Neural cell (in vitro differentiated cells): ENCODE measurements at regions not wholly inside any gene's neighbourhood (a gene's known extent, or its start where the extent isn't known, plus 50 kb on each side); places are given as distances from the start of the nearest gene placed in this dataset.

Experiments
- H2AFZ ChIP-seq: fragments of 200-600, 300-800 bp; sonication (generic), shearing (Covaris generic); 2 replicates; pipeline ENCODE4 v1.6.0; 2014; ENCODE audit warnings: low read depth, mild to moderate bottlenecking, antibody characterized with exemption, low read length, moderate library complexity
- H3F3A ChIP-seq: fragments of 200-600 bp; shearing (Covaris generic); 2 replicates; pipeline ENCODE4 v1.6.1; 2016; ENCODE audit warnings: mild to moderate bottlenecking, moderate library complexity, mixed read lengths, antibody characterized with exemption, low read length; ENCODE audit not compliant: insufficient read depth, poor library complexity, severe bottlenecking
- H3K27ac ChIP-seq: fragments of 200-600, 300-800 bp; sonication (generic), shearing (Covaris generic); 2 replicates; pipeline ENCODE4 v1.5.1; 2014; ENCODE audit warnings: mild to moderate bottlenecking, low read length, moderate library complexity
- H3K27me3 ChIP-seq: fragments of 300-800, 200-600 bp; sonication (generic), shearing (Covaris generic); 2 replicates; pipeline ENCODE4 v1.6.0; 2014; ENCODE audit warnings: mild to moderate bottlenecking, low read depth, low read length, moderate library complexity; ENCODE audit not compliant: insufficient read depth
- H3K36me3 ChIP-seq: fragments of 300-800, 200-600 bp; sonication (generic), shearing (Covaris generic); 2 replicates; pipeline ENCODE4 v1.5.1; 2014; ENCODE audit warnings: mild to moderate bottlenecking, antibody characterized with exemption, low read length, moderate library complexity; ENCODE audit not compliant: insufficient read depth
- H3K4me2 ChIP-seq: fragments of 300-800, 200-600 bp; sonication (generic), shearing (Covaris generic); 2 replicates; pipeline ENCODE4 v1.6.0; 2014; ENCODE audit warnings: mild to moderate bottlenecking, low read length
- H3K4me3 ChIP-seq: fragments of 300-800, 200-600 bp; sonication (generic), shearing (Covaris generic); 2 replicates; pipeline ENCODE4 v1.5.1; 2014; ENCODE audit warnings: mild to moderate bottlenecking, low read length, moderate library complexity
- H3K79me2 ChIP-seq: fragments of 200-600 bp; shearing (Covaris generic); replicated peaks from 2 replicates; pipeline ENCODE4 v1.6.0; 2014; ENCODE audit warnings: mild to moderate bottlenecking, low read length, moderate library complexity; ENCODE audit not compliant: insufficient read depth
- H3K9ac ChIP-seq: fragments of 300-800, 200-600 bp; sonication (generic), shearing (Covaris generic); 2 replicates; pipeline ENCODE4 v1.6.1; 2016; ENCODE audit warnings: mild to moderate bottlenecking, low read length, mixed read lengths
- H3K9me2 ChIP-seq: fragments of 200-600 bp; shearing (Covaris generic); 2 replicates; pipeline ENCODE4 v1.6.1; 2016; ENCODE audit warnings: mild to moderate bottlenecking, low read length, mixed read lengths; ENCODE audit not compliant: insufficient read depth
- H3K9me3 ChIP-seq: fragments of 200-600, 300-800 bp; sonication (generic), shearing (Covaris generic); 2 replicates; pipeline ENCODE4 v1.6.1; 2016; ENCODE audit warnings: mild to moderate bottlenecking, mixed run types, low read length, moderate library complexity, mixed read lengths
- H4K20me1 ChIP-seq: fragments of 200-600 bp; shearing (Covaris generic); 2 replicates; pipeline ENCODE4 v1.6.1; 2016; ENCODE audit warnings: mild to moderate bottlenecking, mixed run types; ENCODE audit not compliant: insufficient read depth
- EP300 ChIP-seq: fragments of 450-650 bp; conservative IDR thresholded peaks from 2 replicates; pipeline ENCODE4 v1.6.1; 2014; ENCODE audit warnings: antibody characterized with exemption, mild to moderate bottlenecking, moderate library complexity; ENCODE audit not compliant: poor library complexity, severe bottlenecking
- EZH2 ChIP-seq: fragments of 200-600, 300-800 bp; shearing (Covaris generic), sonication (generic); IDR thresholded peaks from 2 replicates; pipeline ENCODE4 v1.6.1; 2014; ENCODE audit warnings: antibody characterized with exemption, low read length, borderline replicate concordance, mild to moderate bottlenecking; ENCODE audit not compliant: insufficient read depth, poor library complexity, severe bottlenecking
- MXI1 ChIP-seq: fragments of 450-650 bp; conservative IDR thresholded peaks from 2 replicates; pipeline ENCODE4 v1.6.1; 2014; ENCODE audit warnings: antibody characterized with exemption, mild to moderate bottlenecking; ENCODE audit not compliant: poor library complexity, severe bottlenecking
- POLR2AphosphoS5 ChIP-seq: IDR thresholded peaks from 2 replicates; pipeline ENCODE4 v1.6.1; 2012
- RAD21 ChIP-seq: fragments of 450-650 bp; conservative IDR thresholded peaks from 2 replicates; pipeline ENCODE4 v1.6.1; 2014; ENCODE audit warnings: antibody characterized with exemption, mild to moderate bottlenecking, moderate library complexity
- SMC3 ChIP-seq: fragments of 450-650 bp; conservative IDR thresholded peaks from 2 replicates; pipeline ENCODE4 v1.6.1; 2014; ENCODE audit warnings: antibody characterized with exemption, mild to moderate bottlenecking, moderate library complexity; ENCODE audit not compliant: poor library complexity
- TAF1 ChIP-seq: IDR thresholded peaks from 2 replicates; pipeline ENCODE4 v1.6.1; 2012; ENCODE audit warnings: low read depth
- TF ChIP-seq, protein P1 (sequence below): fragments of 450-650 bp; IDR thresholded peaks from 2 replicates; pipeline ENCODE4 v1.5.1; 2014; ENCODE audit warnings: antibody characterized with exemption, mild to moderate bottlenecking, moderate library complexity; ENCODE audit not compliant: poor library complexity, severe bottlenecking
- TF ChIP-seq, protein P2 (sequence below): IDR thresholded peaks from 2 replicates; pipeline ENCODE4 v1.6.1; 2012; ENCODE audit warnings: borderline replicate concordance

DNA sequence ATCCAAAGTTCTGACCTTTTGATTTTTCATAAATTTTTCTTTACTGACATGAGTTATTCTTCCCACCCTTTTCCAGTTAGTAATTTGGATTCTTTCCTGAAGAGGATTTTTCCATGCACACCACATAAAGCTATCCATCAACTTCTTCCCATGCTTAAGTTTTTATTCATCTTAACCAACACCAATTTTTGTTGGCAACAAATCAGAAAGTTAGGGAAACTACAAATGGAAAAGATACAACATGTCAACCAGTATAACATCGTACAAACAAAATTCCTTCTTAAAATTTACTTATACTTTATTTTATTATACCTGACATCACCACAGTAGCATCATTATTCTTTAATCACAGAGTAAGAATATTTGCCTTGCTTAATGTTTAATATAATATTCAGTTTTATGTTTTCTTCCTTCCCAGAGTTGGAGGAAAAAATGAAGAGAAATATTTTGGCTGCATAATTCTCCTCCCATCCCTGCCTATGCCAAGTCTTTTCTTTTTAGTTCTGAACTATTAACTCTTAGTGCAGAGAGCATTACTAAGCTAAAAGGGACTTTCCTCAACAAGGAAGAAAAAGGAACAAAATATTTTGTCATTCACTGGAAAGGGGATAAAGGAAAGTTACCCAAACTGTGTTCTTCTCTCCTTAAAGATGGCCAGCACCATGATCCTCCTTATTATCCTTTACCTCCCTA is 67.5 kb upstream of the MEOX2 start:
- H3K9me3 ChIP-seq, result no peaks in the 10 kb centered on the region
- no peak for TF ChIP-seq EZH2
- H3K27ac ChIP-seq, result no peak overlapping the region
- no peak overlapping the region for H3K4me2 ChIP-seq
- H3K9ac ChIP-seq, result no peak overlapping the region
- H3F3A ChIP-seq, result no peaks in the 10 kb centered on the region
- H4K20me1 ChIP-seq, result no peaks in the 10 kb centered on the region
- H3K79me2 ChIP-seq, result no peaks in the 10 kb centered on the region
- no peaks in the 10 kb centered on the region for H3K27me3 ChIP-seq
- H3K9me2 ChIP-seq, result no peaks in the 10 kb centered on the region
- H3K36me3 ChIP-seq, result no peaks in the 10 kb centered on the region
- no peak overlapping the region for H3K4me3 ChIP-seq
- no peak overlapping the region for H2AFZ ChIP-seq

DNA sequence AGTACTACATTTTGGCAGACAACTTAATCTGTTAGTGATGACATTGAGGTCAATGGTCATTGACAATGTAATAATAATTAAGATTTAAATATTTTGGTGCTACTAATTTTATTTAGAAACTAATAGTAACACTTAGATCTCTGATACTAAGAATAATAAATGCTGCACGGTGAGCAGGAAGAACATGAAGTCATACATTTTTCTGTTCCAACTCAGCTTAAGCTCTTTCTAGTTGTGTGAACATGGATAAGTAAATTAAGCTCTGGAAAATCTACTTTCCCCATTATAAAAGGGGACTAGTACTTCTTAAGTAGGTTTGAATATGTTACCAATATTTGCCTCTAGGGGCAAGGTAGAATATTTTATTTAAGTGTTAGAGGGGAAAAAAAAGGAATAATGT is 65.9 kb upstream of the MEOX2 start:
- H3K36me3 ChIP-seq, result no peaks in the 10 kb centered on the region
- no peak overlapping the region for H3K9ac ChIP-seq
- TF ChIP-seq MXI1 (no peak), RAD21 (no peak), SMC3 (no peak), TAF1 (no peak)
- TF ChIP-seq, protein P1, sequence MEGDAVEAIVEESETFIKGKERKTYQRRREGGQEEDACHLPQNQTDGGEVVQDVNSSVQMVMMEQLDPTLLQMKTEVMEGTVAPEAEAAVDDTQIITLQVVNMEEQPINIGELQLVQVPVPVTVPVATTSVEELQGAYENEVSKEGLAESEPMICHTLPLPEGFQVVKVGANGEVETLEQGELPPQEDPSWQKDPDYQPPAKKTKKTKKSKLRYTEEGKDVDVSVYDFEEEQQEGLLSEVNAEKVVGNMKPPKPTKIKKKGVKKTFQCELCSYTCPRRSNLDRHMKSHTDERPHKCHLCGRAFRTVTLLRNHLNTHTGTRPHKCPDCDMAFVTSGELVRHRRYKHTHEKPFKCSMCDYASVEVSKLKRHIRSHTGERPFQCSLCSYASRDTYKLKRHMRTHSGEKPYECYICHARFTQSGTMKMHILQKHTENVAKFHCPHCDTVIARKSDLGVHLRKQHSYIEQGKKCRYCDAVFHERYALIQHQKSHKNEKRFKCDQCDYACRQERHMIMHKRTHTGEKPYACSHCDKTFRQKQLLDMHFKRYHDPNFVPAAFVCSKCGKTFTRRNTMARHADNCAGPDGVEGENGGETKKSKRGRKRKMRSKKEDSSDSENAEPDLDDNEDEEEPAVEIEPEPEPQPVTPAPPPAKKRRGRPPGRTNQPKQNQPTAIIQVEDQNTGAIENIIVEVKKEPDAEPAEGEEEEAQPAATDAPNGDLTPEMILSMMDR, result no peak
- TF ChIP-seq, protein P2, sequence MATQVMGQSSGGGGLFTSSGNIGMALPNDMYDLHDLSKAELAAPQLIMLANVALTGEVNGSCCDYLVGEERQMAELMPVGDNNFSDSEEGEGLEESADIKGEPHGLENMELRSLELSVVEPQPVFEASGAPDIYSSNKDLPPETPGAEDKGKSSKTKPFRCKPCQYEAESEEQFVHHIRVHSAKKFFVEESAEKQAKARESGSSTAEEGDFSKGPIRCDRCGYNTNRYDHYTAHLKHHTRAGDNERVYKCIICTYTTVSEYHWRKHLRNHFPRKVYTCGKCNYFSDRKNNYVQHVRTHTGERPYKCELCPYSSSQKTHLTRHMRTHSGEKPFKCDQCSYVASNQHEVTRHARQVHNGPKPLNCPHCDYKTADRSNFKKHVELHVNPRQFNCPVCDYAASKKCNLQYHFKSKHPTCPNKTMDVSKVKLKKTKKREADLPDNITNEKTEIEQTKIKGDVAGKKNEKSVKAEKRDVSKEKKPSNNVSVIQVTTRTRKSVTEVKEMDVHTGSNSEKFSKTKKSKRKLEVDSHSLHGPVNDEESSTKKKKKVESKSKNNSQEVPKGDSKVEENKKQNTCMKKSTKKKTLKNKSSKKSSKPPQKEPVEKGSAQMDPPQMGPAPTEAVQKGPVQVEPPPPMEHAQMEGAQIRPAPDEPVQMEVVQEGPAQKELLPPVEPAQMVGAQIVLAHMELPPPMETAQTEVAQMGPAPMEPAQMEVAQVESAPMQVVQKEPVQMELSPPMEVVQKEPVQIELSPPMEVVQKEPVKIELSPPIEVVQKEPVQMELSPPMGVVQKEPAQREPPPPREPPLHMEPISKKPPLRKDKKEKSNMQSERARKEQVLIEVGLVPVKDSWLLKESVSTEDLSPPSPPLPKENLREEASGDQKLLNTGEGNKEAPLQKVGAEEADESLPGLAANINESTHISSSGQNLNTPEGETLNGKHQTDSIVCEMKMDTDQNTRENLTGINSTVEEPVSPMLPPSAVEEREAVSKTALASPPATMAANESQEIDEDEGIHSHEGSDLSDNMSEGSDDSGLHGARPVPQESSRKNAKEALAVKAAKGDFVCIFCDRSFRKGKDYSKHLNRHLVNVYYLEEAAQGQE, result no peak
- H3K9me3 ChIP-seq, result no peaks in the 10 kb centered on the region
- no peaks in the 10 kb centered on the region for H3K9me2 ChIP-seq
- no peak overlapping the region for H3K4me3 ChIP-seq
- H3K4me2 ChIP-seq, result no peak overlapping the region
- no peaks in the 10 kb centered on the region for H3F3A ChIP-seq
- no peaks in the 10 kb centered on the region for H3K27me3 ChIP-seq
- H4K20me1 ChIP-seq, result no peaks in the 10 kb centered on the region
- H3K79me2 ChIP-seq, result no peaks in the 10 kb centered on the region
- H2AFZ ChIP-seq, result no peak overlapping the region
- H3K27ac ChIP-seq, result no peak overlapping the region

DNA sequence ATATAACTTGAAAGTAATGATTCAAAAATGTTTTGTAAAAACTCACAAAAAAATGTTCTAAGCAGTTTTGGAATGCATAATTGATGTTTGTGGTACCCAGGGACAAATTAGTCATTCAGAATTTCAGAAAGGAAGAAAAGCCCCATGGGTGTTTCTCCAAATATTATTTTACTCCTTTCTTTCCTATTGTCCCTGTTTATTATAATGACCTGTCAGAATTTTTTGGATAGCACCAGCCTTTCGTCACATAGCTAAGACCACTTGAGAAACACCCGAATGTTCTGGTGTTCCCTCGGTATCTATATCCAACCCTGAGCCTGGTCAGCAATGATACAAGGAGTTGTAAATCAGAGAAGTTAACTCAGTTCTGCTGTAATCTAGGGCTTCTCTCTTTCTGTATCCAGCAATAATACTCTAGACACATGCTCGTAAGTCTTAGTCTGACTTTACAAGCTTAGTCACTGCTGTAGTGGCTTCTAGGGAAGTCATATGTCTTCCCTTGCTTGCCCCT is 64.8 kb upstream of the MEOX2 start:
- H3K9ac ChIP-seq, result no peak overlapping the region
- no peaks in the 10 kb centered on the region for H4K20me1 ChIP-seq
- H3K9me2 ChIP-seq, result no peaks in the 10 kb centered on the region
- H3K4me3 ChIP-seq, result no peak overlapping the region
- no peaks in the 10 kb centered on the region for H3F3A ChIP-seq
- no peaks in the 10 kb centered on the region for H3K36me3 ChIP-seq
- no peak overlapping the region for H2AFZ ChIP-seq
- H3K27me3 ChIP-seq, result no peaks in the 10 kb centered on the region
- H3K79me2 ChIP-seq, result no peaks in the 10 kb centered on the region
- no peak overlapping the region for H3K4me2 ChIP-seq
- H3K9me3 ChIP-seq, result no peaks in the 10 kb centered on the region
- no peak overlapping the region for H3K27ac ChIP-seq
- TF ChIP-seq SMC3 (no peak), RAD21 (no peak), MXI1 (no peak), POLR2AphosphoS5 (no peak), EZH2 (no peak), EP300 (no peak), TAF1 (no peak)
- TF ChIP-seq, protein P1, result no peak
- TF ChIP-seq, protein P2, result no peak
